GM10266 (cell line): ENCODE measurements at regions not wholly inside any gene's neighbourhood (a gene's known extent, or its start where the extent isn't known, plus 50 kb on each side); places are given as distances from the start of the nearest gene placed in this dataset.

ENCODE experiments used
- DNase-seq: peaks from one replicate; pipeline ENCODE4 v3.0.0; 2012; ENCODE audit errors: extremely low spot score
- CTCF ChIP-seq: IDR thresholded peaks from 2 replicates; pipeline ENCODE4 v1.5.1; 2012; ENCODE audit warnings: mild to moderate bottlenecking, low read depth; ENCODE audit not compliant: control insufficient read depth, insufficient read depth; ENCODE audit errors: missing control alignments

DNA sequence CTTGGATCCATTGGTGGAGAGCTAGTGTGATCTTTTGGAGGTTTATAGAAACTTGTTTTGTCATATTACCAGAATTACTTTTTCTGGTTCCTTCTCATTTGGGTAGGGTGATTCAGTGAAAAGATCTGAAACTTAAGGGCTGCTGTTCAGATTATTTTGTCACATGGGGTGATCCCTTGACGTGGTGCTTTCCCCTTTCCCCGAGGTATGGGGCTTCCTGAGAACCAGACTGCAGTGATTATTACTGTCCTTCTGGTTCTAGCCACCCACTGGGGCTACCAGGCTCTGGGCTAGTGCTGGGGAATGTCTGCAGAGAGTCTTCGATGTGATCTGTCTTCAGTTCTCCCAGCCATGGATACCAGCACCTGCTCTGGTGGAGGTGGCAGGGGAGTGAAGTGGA is 1030.0 kb downstream of the GRM8 start:
- DNase-seq = no peak
- no peak for TF ChIP-seq CTCF

DNA sequence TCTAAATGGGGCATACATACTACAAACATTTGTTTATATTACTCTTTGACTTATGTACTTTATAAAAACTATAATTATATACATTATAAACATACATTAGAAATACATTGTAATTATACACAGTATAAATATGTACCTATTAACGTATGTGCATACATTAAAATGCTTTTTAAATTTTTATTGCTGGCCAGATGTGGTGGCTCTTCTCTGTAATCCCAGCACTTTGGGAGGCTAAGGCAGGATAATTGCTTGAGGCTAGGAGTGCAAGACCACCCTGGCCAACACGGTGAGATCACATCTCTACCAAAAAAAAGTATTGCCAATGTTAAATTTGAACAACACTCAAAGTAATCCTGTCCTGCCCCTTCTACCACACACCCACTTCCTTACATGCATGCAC is 1037.0 kb downstream of the GRM8 start:
- TF ChIP-seq CTCF = no peak
- no peak for DNase-seq

- DNase-seq = no peak
- TF ChIP-seq CTCF = no peak
Observed at GRCh38 chr7:126213876-126214275, 1038.9 kb downstream of the GRM8 start.

DNA sequence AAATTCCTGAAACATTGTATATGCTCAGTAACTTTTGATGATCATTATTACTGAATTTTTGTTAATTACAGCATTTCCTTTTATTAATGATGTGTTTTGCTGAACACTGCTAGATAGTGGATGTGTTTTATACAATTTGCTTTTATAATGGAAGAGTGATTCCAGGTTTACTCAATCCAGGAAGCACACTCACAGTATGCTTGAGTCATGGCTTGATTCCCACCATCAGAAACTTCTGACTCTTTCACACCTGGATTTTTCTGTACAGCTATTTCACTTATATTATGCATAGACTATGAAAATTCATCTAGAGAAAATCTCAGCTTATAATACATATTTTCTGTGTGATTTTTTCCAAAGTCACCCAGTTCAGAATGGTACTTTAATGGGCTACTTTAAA is 1040.9 kb downstream of the GRM8 start:
- no peak for TF ChIP-seq CTCF

GRCh38 chr7:126210707-126211106 is 1042.0 kb downstream of the GRM8 start:
- DNase-seq = no peak
- TF ChIP-seq CTCF = no peak

More for the DNA sequence above, 1040.9 kb downstream of the GRM8 start:
- no peak for DNase-seq

- TF ChIP-seq CTCF = no peak
- no peak for DNase-seq
Observed at GRCh38 chr7:126203185-126203584, 1049.6 kb downstream of the GRM8 start.

DNA sequence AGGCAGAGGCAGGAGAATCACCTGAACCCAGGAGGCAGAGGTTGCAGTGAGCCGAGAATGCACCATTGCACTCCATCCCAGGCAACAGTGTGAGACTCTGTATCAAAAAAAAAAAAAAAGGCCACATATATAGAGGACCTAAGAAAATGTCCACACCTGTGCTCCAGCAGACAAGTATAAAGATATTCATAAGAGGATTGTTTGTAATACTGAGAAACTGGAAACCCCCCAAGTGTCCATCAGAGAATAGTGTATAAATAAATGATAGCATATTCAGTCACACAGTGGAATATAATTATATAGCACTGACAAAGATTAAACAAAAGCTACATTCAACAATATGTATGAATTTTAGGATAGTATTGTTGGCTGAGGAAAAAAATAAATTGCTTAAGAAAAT is 1050.6 kb downstream of the GRM8 start:
- DNase-seq = no peak
- TF ChIP-seq CTCF = no peak
